ENCODE measurements at regions not wholly inside any gene's neighbourhood (a gene's known extent, or its start where the extent isn't known, plus 50 kb on each side); places are given as distances from the start of the nearest gene placed in this dataset.
"Not testable (repeated sequence)": the region's sequence is repeated elsewhere in the genome, so short reads cannot be mapped to it uniquely, and the experiment has no call there.

- no peak for FAIRE-seq
Observed at GRCh38 chr3:33958661-33959060, 160.2 kb downstream of the PDCD6IP start.

GRCh38 chr3:33962396-33962795 is 164.0 kb downstream of the PDCD6IP start:
- DNase-seq (ENCODE audit: insufficient read length) (no peak), FAIRE-seq (no peak)
- TF ChIP-seq TAF1 (IDR thresholded peaks at IDR 0.05; ENCODE audit: borderline replicate concordance, low read depth, low read length): no peak
- TF ChIP-seq POLR2AphosphoS5 (IDR thresholded peaks at IDR 0.05; ENCODE audit: low read depth, low read length): no peak
- no peak for TF ChIP-seq POLR2A (IDR thresholded peaks at IDR 0.05; ENCODE audit: low read depth, low read length)

More at GRCh38 chr3:33958661-33959060, 160.2 kb downstream of the PDCD6IP start:
- TF ChIP-seq POLR2AphosphoS5 (IDR thresholded peaks at IDR 0.05; ENCODE audit: low read depth, low read length): no peak
- TF ChIP-seq TAF1 (IDR thresholded peaks at IDR 0.05; ENCODE audit: borderline replicate concordance, low read depth, low read length): no peak
- TF ChIP-seq POLR2A (IDR thresholded peaks at IDR 0.05; ENCODE audit: low read depth, low read length): no peak
- no peak for DNase-seq (ENCODE audit: insufficient read length)

GRCh38 chr3:33970180-33970579 is 171.8 kb downstream of the PDCD6IP start:
- not testable (repeated sequence) for DNase-seq (ENCODE audit: insufficient read length); FAIRE-seq

DNA sequence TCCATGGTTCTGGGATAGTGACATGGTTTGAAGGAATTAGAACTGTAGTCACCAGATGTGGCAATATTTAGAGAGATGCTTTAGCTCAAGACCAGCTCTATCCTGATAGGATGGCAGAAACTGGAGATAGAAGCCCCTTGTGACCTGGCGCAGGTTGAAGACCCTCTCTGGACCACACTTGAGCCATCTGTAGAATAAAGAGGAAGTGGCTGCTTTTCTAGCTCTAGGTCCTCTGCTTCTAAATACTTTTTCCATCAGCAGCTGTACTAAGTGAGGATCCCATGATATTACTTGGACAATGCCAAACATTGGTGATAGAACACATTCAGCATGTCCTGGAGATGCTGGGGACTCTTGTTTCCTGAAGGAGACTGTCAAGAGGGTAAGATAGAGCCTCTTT is 172.6 kb downstream of the PDCD6IP start:
- TF ChIP-seq POLR2AphosphoS5 (IDR thresholded peaks at IDR 0.05; ENCODE audit: low read depth, low read length) (no peak), POLR2A (IDR thresholded peaks at IDR 0.05; ENCODE audit: low read depth, low read length) (no peak), TAF1 (IDR thresholded peaks at IDR 0.05; ENCODE audit: borderline replicate concordance, low read depth, low read length) (no peak)
- FAIRE-seq (no peak), DNase-seq (ENCODE audit: insufficient read length) (no peak)

- DNase-seq (ENCODE audit: insufficient read length) (no peak), FAIRE-seq (no peak)
- TF ChIP-seq POLR2A (IDR thresholded peaks at IDR 0.05; ENCODE audit: low read depth, low read length) (no peak), POLR2AphosphoS5 (IDR thresholded peaks at IDR 0.05; ENCODE audit: low read depth, low read length) (no peak), TAF1 (IDR thresholded peaks at IDR 0.05; ENCODE audit: borderline replicate concordance, low read depth, low read length) (no peak)
Observed at GRCh38 chr3:33975463-33975862, 177.0 kb downstream of the PDCD6IP start.

- FAIRE-seq (no peak), DNase-seq (ENCODE audit: insufficient read length) (no peak)
- no peak for TF ChIP-seq POLR2AphosphoS5 (IDR thresholded peaks at IDR 0.05; ENCODE audit: low read depth, low read length)
- TF ChIP-seq TAF1 (IDR thresholded peaks at IDR 0.05; ENCODE audit: borderline replicate concordance, low read depth, low read length): no peak
Observed at GRCh38 chr3:33977227-33977626, 178.8 kb downstream of the PDCD6IP start.

- no peak for DNase-seq (ENCODE audit: insufficient read length)
- no peak for TF ChIP-seq TAF1 (IDR thresholded peaks at IDR 0.05; ENCODE audit: borderline replicate concordance, low read depth, low read length)
- no peak for TF ChIP-seq POLR2AphosphoS5 (IDR thresholded peaks at IDR 0.05; ENCODE audit: low read depth, low read length)
- TF ChIP-seq POLR2A (IDR thresholded peaks at IDR 0.05; ENCODE audit: low read depth, low read length): no peak
- FAIRE-seq: no peak
Observed at GRCh38 chr3:33980252-33980651, 181.8 kb downstream of the PDCD6IP start.

DNA sequence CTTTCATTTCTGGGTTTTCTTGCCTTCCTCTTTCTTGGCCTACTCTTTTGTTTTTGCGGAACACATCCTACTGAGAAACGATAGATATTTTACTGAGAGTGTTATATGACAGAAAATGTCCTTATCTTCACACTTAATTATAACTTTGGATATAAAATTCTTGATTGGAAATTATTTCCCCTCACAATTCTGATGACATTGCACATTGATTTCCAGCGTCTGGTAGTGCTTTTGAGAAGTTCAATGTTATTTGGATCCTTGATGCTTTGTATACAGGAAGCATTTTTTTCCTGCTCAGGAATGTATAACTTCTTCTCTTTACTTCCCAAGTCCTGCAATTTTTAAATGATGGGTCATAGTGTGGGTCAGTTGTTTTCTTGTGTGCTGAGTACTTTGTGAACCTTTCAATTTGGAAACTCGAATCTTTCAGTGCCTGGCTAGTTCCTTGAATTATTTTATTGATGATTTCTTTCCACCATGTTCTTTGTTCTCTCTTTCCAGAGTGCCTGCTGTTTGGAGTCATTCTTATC is 183.9 kb downstream of the PDCD6IP start:
- FAIRE-seq: no peak
- no peak for DNase-seq (ENCODE audit: insufficient read length)
- TF ChIP-seq TAF1 (IDR thresholded peaks at IDR 0.05; ENCODE audit: borderline replicate concordance, low read depth, low read length) (no peak), POLR2AphosphoS5 (IDR thresholded peaks at IDR 0.05; ENCODE audit: low read depth, low read length) (no peak), POLR2A (IDR thresholded peaks at IDR 0.05; ENCODE audit: low read depth, low read length) (no peak)

- DNase-seq (ENCODE audit: insufficient read length); FAIRE-seq: not testable (repeated sequence)
Observed at GRCh38 chr3:33982949-33983348, 184.5 kb downstream of the PDCD6IP start.

DNA sequence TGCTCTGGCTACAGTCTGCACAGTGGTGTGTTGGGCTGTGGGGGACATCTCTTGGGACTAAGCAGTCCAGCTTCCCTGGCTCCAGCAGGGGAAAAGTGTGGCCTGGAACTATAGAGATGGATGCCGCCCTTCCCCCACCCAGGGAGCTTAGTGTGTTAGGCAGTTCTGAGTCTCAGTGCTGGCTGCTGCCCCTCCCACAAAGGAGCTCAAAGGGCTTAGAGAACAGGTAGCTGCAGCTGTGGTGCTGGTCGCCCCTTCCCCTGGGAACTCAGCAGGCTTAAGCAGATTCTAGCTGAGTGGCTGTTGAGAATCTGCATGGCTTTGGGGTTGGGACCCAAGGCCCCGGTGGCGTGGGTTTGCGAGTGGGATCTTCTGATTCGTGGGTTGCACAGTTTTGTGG is 190.8 kb downstream of the PDCD6IP start:
- FAIRE-seq (no peak), DNase-seq (ENCODE audit: insufficient read length) (no peak)
- TF ChIP-seq POLR2A (IDR thresholded peaks at IDR 0.05; ENCODE audit: low read depth, low read length) (no peak), POLR2AphosphoS5 (IDR thresholded peaks at IDR 0.05; ENCODE audit: low read depth, low read length) (no peak), TAF1 (IDR thresholded peaks at IDR 0.05; ENCODE audit: borderline replicate concordance, low read depth, low read length) (no peak)

GRCh38 chr3:33991673-33992072 is 193.2 kb downstream of the PDCD6IP start:
- FAIRE-seq: no peak
- TF ChIP-seq POLR2AphosphoS5 (IDR thresholded peaks at IDR 0.05; ENCODE audit: low read depth, low read length) (no peak), TAF1 (IDR thresholded peaks at IDR 0.05; ENCODE audit: borderline replicate concordance, low read depth, low read length) (no peak), POLR2A (IDR thresholded peaks at IDR 0.05; ENCODE audit: low read depth, low read length) (no peak)

GRCh38 chr3:33993631-33994030 is 195.2 kb downstream of the PDCD6IP start:
- DNase-seq (ENCODE audit: insufficient read length) (no peak), FAIRE-seq (no peak)
- TF ChIP-seq POLR2A (IDR thresholded peaks at IDR 0.05; ENCODE audit: low read depth, low read length): no peak
- no peak for TF ChIP-seq POLR2AphosphoS5 (IDR thresholded peaks at IDR 0.05; ENCODE audit: low read depth, low read length)
- no peak for TF ChIP-seq TAF1 (IDR thresholded peaks at IDR 0.05; ENCODE audit: borderline replicate concordance, low read depth, low read length)

More at GRCh38 chr3:33991673-33992072, 193.2 kb downstream of the PDCD6IP start:
- DNase-seq (ENCODE audit: insufficient read length): no peak

DNA sequence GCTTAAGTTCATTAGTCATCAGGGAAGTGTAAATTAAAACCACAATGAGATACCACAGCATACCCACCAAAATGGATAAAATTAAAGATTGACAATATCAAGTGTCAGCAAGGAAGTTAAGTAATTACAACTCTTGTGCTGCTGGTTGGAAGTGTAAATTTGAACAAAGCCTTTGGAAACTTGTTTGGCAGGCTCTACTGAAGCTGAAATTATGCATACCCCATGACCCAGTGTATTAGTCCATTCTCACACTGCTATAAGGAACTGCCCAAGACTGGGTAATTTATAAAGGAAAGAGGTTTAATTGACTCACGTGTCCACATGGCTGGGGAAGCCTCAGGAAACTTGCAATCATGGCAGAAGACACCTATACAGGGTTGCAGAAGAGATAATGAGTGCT is 196.1 kb downstream of the PDCD6IP start:
- FAIRE-seq: no peak

More for the DNA sequence above, 196.1 kb downstream of the PDCD6IP start:
- DNase-seq (ENCODE audit: insufficient read length): no peak
- TF ChIP-seq TAF1 (IDR thresholded peaks at IDR 0.05; ENCODE audit: borderline replicate concordance, low read depth, low read length): no peak
- TF ChIP-seq POLR2AphosphoS5 (IDR thresholded peaks at IDR 0.05; ENCODE audit: low read depth, low read length): no peak
- TF ChIP-seq POLR2A (IDR thresholded peaks at IDR 0.05; ENCODE audit: low read depth, low read length): no peak

All from GM12892 (cell line).